ENCODE measurements at regions not wholly inside any gene's neighbourhood (a gene's known extent, or its start where the extent isn't known, plus 50 kb on each side); places are given as distances from the start of the nearest gene placed in this dataset.

GRCh38 chr20:48294942-48295341, 509.7 kb upstream of the SULF2 start:
- TF ChIP-seq EZH2phosphoT487 (IDR thresholded peaks at IDR 0.05; ENCODE audit: low read depth), result no peak
- TF ChIP-seq, protein P1, sequence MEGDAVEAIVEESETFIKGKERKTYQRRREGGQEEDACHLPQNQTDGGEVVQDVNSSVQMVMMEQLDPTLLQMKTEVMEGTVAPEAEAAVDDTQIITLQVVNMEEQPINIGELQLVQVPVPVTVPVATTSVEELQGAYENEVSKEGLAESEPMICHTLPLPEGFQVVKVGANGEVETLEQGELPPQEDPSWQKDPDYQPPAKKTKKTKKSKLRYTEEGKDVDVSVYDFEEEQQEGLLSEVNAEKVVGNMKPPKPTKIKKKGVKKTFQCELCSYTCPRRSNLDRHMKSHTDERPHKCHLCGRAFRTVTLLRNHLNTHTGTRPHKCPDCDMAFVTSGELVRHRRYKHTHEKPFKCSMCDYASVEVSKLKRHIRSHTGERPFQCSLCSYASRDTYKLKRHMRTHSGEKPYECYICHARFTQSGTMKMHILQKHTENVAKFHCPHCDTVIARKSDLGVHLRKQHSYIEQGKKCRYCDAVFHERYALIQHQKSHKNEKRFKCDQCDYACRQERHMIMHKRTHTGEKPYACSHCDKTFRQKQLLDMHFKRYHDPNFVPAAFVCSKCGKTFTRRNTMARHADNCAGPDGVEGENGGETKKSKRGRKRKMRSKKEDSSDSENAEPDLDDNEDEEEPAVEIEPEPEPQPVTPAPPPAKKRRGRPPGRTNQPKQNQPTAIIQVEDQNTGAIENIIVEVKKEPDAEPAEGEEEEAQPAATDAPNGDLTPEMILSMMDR (IDR thresholded peaks at IDR 0.05; ENCODE audit: low read depth, low read length), result no peak
